ENCODE measurements at regions not wholly inside any gene's neighbourhood (a gene's known extent, or its start where the extent isn't known, plus 50 kb on each side); places are given as distances from the start of the nearest gene placed in this dataset.

GRCh38 chr13:29940715-29941114 is 90.3 kb upstream of the UBL3 start:
- TF ChIP-seq CTCF (IDR thresholded peaks at IDR 0.05) (no peak), POLR2AphosphoS5 (IDR thresholded peaks at IDR 0.05) (no peak), POLR2A (IDR thresholded peaks at IDR 0.05) (no peak), EP300 (IDR thresholded peaks at IDR 0.05) (no peak)
